H9 (cell line): ENCODE measurements at regions not wholly inside any gene's neighbourhood (a gene's known extent, or its start where the extent isn't known, plus 50 kb on each side); places are given as distances from the start of the nearest gene placed in this dataset.

ENCODE experiments used
- DNase-seq: peaks from one replicate; pipeline ENCODE4 v3.0.0-alpha.2; 2017
- H2AFZ ChIP-seq: one replicate; pipeline ENCODE4 v1.6.1; 2013; ENCODE audit warnings: mild to moderate bottlenecking, low read length, control low read depth, moderate library complexity
- H2AK5ac ChIP-seq: 2 replicates; pipeline ENCODE4 v1.6.1; 2013; ENCODE audit warnings: low read length, control low read depth, mixed read lengths; ENCODE audit not compliant: insufficient read length
- H2BK120ac ChIP-seq: one replicate; pipeline ENCODE4 v1.6.1; 2013; ENCODE audit warnings: low read depth, mild to moderate bottlenecking, low read length, control low read depth, inconsistent platforms; ENCODE audit not compliant: poor library complexity, severe bottlenecking
- H2BK12ac ChIP-seq: 2 replicates; pipeline ENCODE4 v1.6.1; 2013; ENCODE audit warnings: low read length, control low read depth, mixed read lengths, low read depth; ENCODE audit not compliant: insufficient read length
- H2BK15ac ChIP-seq: 2 replicates; pipeline ENCODE4 v1.6.1; 2013; ENCODE audit warnings: low read depth, low read length, control low read depth
- H2BK20ac ChIP-seq: one replicate; pipeline ENCODE4 v1.6.1; 2013; ENCODE audit warnings: low read depth, mild to moderate bottlenecking, low read length, control low read depth, inconsistent platforms; ENCODE audit not compliant: poor library complexity, severe bottlenecking
- H2BK5ac ChIP-seq: 2 replicates; pipeline ENCODE4 v1.6.1; 2013; ENCODE audit warnings: low read length, control low read depth, mixed read lengths; ENCODE audit not compliant: insufficient read length
- H3K14ac ChIP-seq: 2 replicates; pipeline ENCODE4 v1.6.1; 2013; ENCODE audit warnings: low read length, control low read depth; ENCODE audit not compliant: insufficient read depth
- H3K18ac ChIP-seq: 2 replicates; pipeline ENCODE4 v1.6.1; 2013; ENCODE audit warnings: low read depth, mild to moderate bottlenecking, mixed read lengths, low read length, control low read depth; ENCODE audit not compliant: insufficient read length
- H3K23ac ChIP-seq: 2 replicates; pipeline ENCODE4 v1.6.1; 2013; ENCODE audit warnings: low read length, control low read depth, mixed read lengths, low read depth; ENCODE audit not compliant: insufficient read length
- H3K23me2 ChIP-seq: 2 replicates; pipeline ENCODE4 v1.6.1; 2013; ENCODE audit warnings: low read depth, mild to moderate bottlenecking, mixed read lengths, low read length, control low read depth; ENCODE audit not compliant: insufficient read length, poor library complexity, severe bottlenecking
- H3K27ac ChIP-seq: 2 replicates; pipeline ENCODE4 v1.5.1; 2013; ENCODE audit warnings: low read length, control low read depth, mixed read lengths, low read depth; ENCODE audit not compliant: insufficient read length
- H3K27me3 ChIP-seq: 2 replicates; pipeline ENCODE4 v1.6.1; 2013; ENCODE audit warnings: low read length, control low read depth, inconsistent platforms; ENCODE audit not compliant: insufficient read depth
- H3K4ac ChIP-seq: 2 replicates; pipeline ENCODE4 v1.6.1; 2013; ENCODE audit warnings: low read depth, mild to moderate bottlenecking, control low read depth, inconsistent platforms, low read length, moderate library complexity
- H3K4me1 ChIP-seq: 2 replicates; pipeline ENCODE4 v1.6.1; 2013; ENCODE audit warnings: low read length, control low read depth, inconsistent platforms; ENCODE audit not compliant: insufficient read depth
- H3K4me2 ChIP-seq: 2 replicates; pipeline ENCODE4 v1.6.1; 2013; ENCODE audit warnings: low read length, control low read depth, mixed read lengths; ENCODE audit not compliant: insufficient read length, insufficient read depth
- H3K56ac ChIP-seq: 2 replicates; pipeline ENCODE4 v1.6.1; 2013; ENCODE audit warnings: low read depth, mild to moderate bottlenecking, mixed read lengths, low read length, control low read depth; ENCODE audit not compliant: insufficient read length
- H3K79me1 ChIP-seq: 2 replicates; pipeline ENCODE4 v1.6.1; 2013; ENCODE audit warnings: low read depth, mild to moderate bottlenecking, moderate library complexity, low read length, control low read depth, inconsistent platforms; ENCODE audit not compliant: insufficient read depth, poor library complexity, severe bottlenecking
- H3K79me2 ChIP-seq: 2 replicates; pipeline ENCODE4 v1.6.1; 2013; ENCODE audit warnings: low read length, control low read depth, inconsistent platforms; ENCODE audit not compliant: insufficient read depth
- H3K9ac ChIP-seq: 2 replicates; pipeline ENCODE4 v1.6.1; 2013; ENCODE audit warnings: low read length, control low read depth, mixed read lengths; ENCODE audit not compliant: insufficient read length; ENCODE audit errors: extremely low read depth
- H3K9me3 ChIP-seq: one replicate; pipeline ENCODE4 v1.6.1; 2013; ENCODE audit warnings: low read depth, low read length, inconsistent platforms; ENCODE audit not compliant: control insufficient read depth
- H3T11ph ChIP-seq: one replicate; pipeline ENCODE4 v1.6.1; 2013; ENCODE audit warnings: mild to moderate bottlenecking, low read length, control low read depth, inconsistent platforms
- H4K20me1 ChIP-seq: one replicate; pipeline ENCODE4 v1.6.1; 2013; ENCODE audit not compliant: control insufficient read depth, insufficient read length, insufficient read depth
- H4K5ac ChIP-seq: 2 replicates; pipeline ENCODE4 v1.6.1; 2013; ENCODE audit warnings: low read depth, mild to moderate bottlenecking, mixed read lengths, low read length, control low read depth; ENCODE audit not compliant: insufficient read length
- H4K8ac ChIP-seq: replicated peaks from 2 replicates; pipeline ENCODE4 v1.6.1; 2013; ENCODE audit warnings: low read length, control low read depth, mixed read lengths, low read depth; ENCODE audit not compliant: insufficient read length
- H4K91ac ChIP-seq: 2 replicates; pipeline ENCODE4 v1.6.1; 2013; ENCODE audit warnings: low read depth, mild to moderate bottlenecking, moderate library complexity, mixed read lengths, low read length, control low read depth; ENCODE audit not compliant: insufficient read length
- H3K27ac Mint-ChIP-seq, 3 experiments: 2 replicates in 2 of 3; 3 replicates in 1 of 3; pipeline ENCODE4 v1.8.0; 2020 to 2021; ENCODE audit warnings: mixed read lengths in 3 of 3, mild to moderate bottlenecking in 1 of 3, moderate library complexity in 1 of 3
- H3K27me3 Mint-ChIP-seq: 2 replicates; pipeline ENCODE4 v1.8.0; 2021; ENCODE audit warnings: low read depth, mild to moderate bottlenecking, moderate library complexity, mixed read lengths
- H3K36me3 Mint-ChIP-seq, 3 experiments: 2 replicates in 2 of 3; 3 replicates in 1 of 3; pipeline ENCODE4 v1.8.0; 2020 to 2021; ENCODE audit warnings: low read depth in 3 of 3, mixed read lengths in 3 of 3; ENCODE audit not compliant: insufficient read depth in 1 of 3
- H3K4me1 Mint-ChIP-seq, 2 experiments: 2 replicates each; pipeline ENCODE4 v1.8.0; 2020; ENCODE audit warnings: mixed read lengths in 2 of 2
- H3K4me3 Mint-ChIP-seq, 2 experiments: 2 replicates in 1 of 2; 3 replicates in 1 of 2; pipeline ENCODE4 v1.8.0; 2020 to 2021; ENCODE audit warnings: mild to moderate bottlenecking in 2 of 2, mixed read lengths in 2 of 2, moderate library complexity in 1 of 2
- H3K9me3 Mint-ChIP-seq, 2 experiments: 2 replicates in 1 of 2; 3 replicates in 1 of 2; pipeline ENCODE4 v1.8.0; 2020; ENCODE audit warnings: mild to moderate bottlenecking in 2 of 2, mixed read lengths in 2 of 2, moderate library complexity in 1 of 2
- CTCF ChIP-seq: fragments of 200-600 bp; sonication (generic); conservative IDR thresholded peaks from 3 replicates; pipeline ENCODE4 v1.8.0; 2021; ENCODE audit warnings: antibody characterized with exemption, mild to moderate bottlenecking
- WGBS: extraction: QIAGEN DNeasy Blood & Tissue Kit; methylation state at CpG from one replicate; pipeline ENCODE4 v1.1.7; 2013; ENCODE audit warnings: missing lambda C conversion rate, low lambda C conversion rate, mixed read lengths; ENCODE audit not compliant: insufficient read length; ENCODE audit errors: extremely low coverage; 5-methylcytosine and 5-hydroxymethylcytosine counted together

- H2AK5ac ChIP-seq: no peak overlapping the region
- no peak overlapping the region for H3K14ac ChIP-seq
- no peak overlapping the region for H3K56ac ChIP-seq
- H3K4ac ChIP-seq: no peak overlapping the region
- H2BK20ac ChIP-seq: no peak overlapping the region
- H4K5ac ChIP-seq: no peak overlapping the region
- no peak overlapping the region for H4K91ac ChIP-seq
- no peak overlapping the region for H2BK120ac ChIP-seq
- TF ChIP-seq CTCF: no peak
- Mint-ChIP-seq H3K27me3 (peaks cover 3% of the 10 kb centered on the region), H3K36me3 (no peaks in the 10 kb centered on the region), H3K4me1 (peaks cover 4 to 5% of the 10 kb centered on the region in 2 experiments), H3K4me3 (no peak overlapping the region), H3K27ac (no peak overlapping the region), H3K9me3 (no peaks in the 10 kb centered on the region)
- no peak overlapping the region for H3K9ac ChIP-seq
- H3K27me3 ChIP-seq: no peaks in the 10 kb centered on the region
- no peaks in the 10 kb centered on the region for H3K23me2 ChIP-seq
- no peak overlapping the region for H2BK5ac ChIP-seq
- H3K27ac ChIP-seq: no peak overlapping the region
- no peak overlapping the region for H3T11ph ChIP-seq
- no peak overlapping the region for H2BK12ac ChIP-seq
- no peak overlapping the region for H4K8ac ChIP-seq
- no peak overlapping the region for H2AFZ ChIP-seq
- H3K4me2 ChIP-seq: no peak overlapping the region
- no peaks in the 10 kb centered on the region for H3K9me3 ChIP-seq
- no peak overlapping the region for H2BK15ac ChIP-seq
- no peaks in the 10 kb centered on the region for H4K20me1 ChIP-seq
- no peak overlapping the region for H3K18ac ChIP-seq
- DNase-seq: no peak
- no peaks in the 10 kb centered on the region for H3K4me1 ChIP-seq
- H3K79me2 ChIP-seq: no peaks in the 10 kb centered on the region
- no peaks in the 10 kb centered on the region for H3K79me1 ChIP-seq
- WGBS: no CpG with 5 or more reads among the region's 1 CpG
- no peak overlapping the region for H3K23ac ChIP-seq
These were observed 257.7 kb upstream of the TNP1 start for GRCh38 chr2:217117523-217117922.
